H9 (cell line): ENCODE measurements at regions not wholly inside any gene's neighbourhood (a gene's known extent, or its start where the extent isn't known, plus 50 kb on each side); places are given as distances from the start of the nearest gene placed in this dataset.

Source experiments
- DNase-seq: peaks from one replicate; pipeline ENCODE4 v3.0.0-alpha.2; 2017
- H2AFZ ChIP-seq: one replicate; pipeline ENCODE4 v1.6.1; 2013; ENCODE audit warnings: mild to moderate bottlenecking, low read length, control low read depth, moderate library complexity
- H2AK5ac ChIP-seq: 2 replicates; pipeline ENCODE4 v1.6.1; 2013; ENCODE audit warnings: low read length, control low read depth, mixed read lengths; ENCODE audit not compliant: insufficient read length
- H2BK120ac ChIP-seq: one replicate; pipeline ENCODE4 v1.6.1; 2013; ENCODE audit warnings: low read depth, mild to moderate bottlenecking, low read length, control low read depth, inconsistent platforms; ENCODE audit not compliant: poor library complexity, severe bottlenecking
- H2BK12ac ChIP-seq: 2 replicates; pipeline ENCODE4 v1.6.1; 2013; ENCODE audit warnings: low read length, control low read depth, mixed read lengths, low read depth; ENCODE audit not compliant: insufficient read length
- H2BK15ac ChIP-seq: 2 replicates; pipeline ENCODE4 v1.6.1; 2013; ENCODE audit warnings: low read depth, low read length, control low read depth
- H2BK20ac ChIP-seq: one replicate; pipeline ENCODE4 v1.6.1; 2013; ENCODE audit warnings: low read depth, mild to moderate bottlenecking, low read length, control low read depth, inconsistent platforms; ENCODE audit not compliant: poor library complexity, severe bottlenecking
- H2BK5ac ChIP-seq: 2 replicates; pipeline ENCODE4 v1.6.1; 2013; ENCODE audit warnings: low read length, control low read depth, mixed read lengths; ENCODE audit not compliant: insufficient read length
- H3K14ac ChIP-seq: 2 replicates; pipeline ENCODE4 v1.6.1; 2013; ENCODE audit warnings: low read length, control low read depth; ENCODE audit not compliant: insufficient read depth
- H3K18ac ChIP-seq: 2 replicates; pipeline ENCODE4 v1.6.1; 2013; ENCODE audit warnings: low read depth, mild to moderate bottlenecking, mixed read lengths, low read length, control low read depth; ENCODE audit not compliant: insufficient read length
- H3K23ac ChIP-seq: 2 replicates; pipeline ENCODE4 v1.6.1; 2013; ENCODE audit warnings: low read length, control low read depth, mixed read lengths, low read depth; ENCODE audit not compliant: insufficient read length
- H3K23me2 ChIP-seq: 2 replicates; pipeline ENCODE4 v1.6.1; 2013; ENCODE audit warnings: low read depth, mild to moderate bottlenecking, mixed read lengths, low read length, control low read depth; ENCODE audit not compliant: insufficient read length, poor library complexity, severe bottlenecking
- H3K27ac ChIP-seq: 2 replicates; pipeline ENCODE4 v1.5.1; 2013; ENCODE audit warnings: low read length, control low read depth, mixed read lengths, low read depth; ENCODE audit not compliant: insufficient read length
- H3K27me3 ChIP-seq: 2 replicates; pipeline ENCODE4 v1.6.1; 2013; ENCODE audit warnings: low read length, control low read depth, inconsistent platforms; ENCODE audit not compliant: insufficient read depth
- H3K4ac ChIP-seq: 2 replicates; pipeline ENCODE4 v1.6.1; 2013; ENCODE audit warnings: low read depth, mild to moderate bottlenecking, control low read depth, inconsistent platforms, low read length, moderate library complexity
- H3K4me1 ChIP-seq: 2 replicates; pipeline ENCODE4 v1.6.1; 2013; ENCODE audit warnings: low read length, control low read depth, inconsistent platforms; ENCODE audit not compliant: insufficient read depth
- H3K4me2 ChIP-seq: 2 replicates; pipeline ENCODE4 v1.6.1; 2013; ENCODE audit warnings: low read length, control low read depth, mixed read lengths; ENCODE audit not compliant: insufficient read length, insufficient read depth
- H3K56ac ChIP-seq: 2 replicates; pipeline ENCODE4 v1.6.1; 2013; ENCODE audit warnings: low read depth, mild to moderate bottlenecking, mixed read lengths, low read length, control low read depth; ENCODE audit not compliant: insufficient read length
- H3K79me1 ChIP-seq: 2 replicates; pipeline ENCODE4 v1.6.1; 2013; ENCODE audit warnings: low read depth, mild to moderate bottlenecking, moderate library complexity, low read length, control low read depth, inconsistent platforms; ENCODE audit not compliant: insufficient read depth, poor library complexity, severe bottlenecking
- H3K79me2 ChIP-seq: 2 replicates; pipeline ENCODE4 v1.6.1; 2013; ENCODE audit warnings: low read length, control low read depth, inconsistent platforms; ENCODE audit not compliant: insufficient read depth
- H3K9ac ChIP-seq: 2 replicates; pipeline ENCODE4 v1.6.1; 2013; ENCODE audit warnings: low read length, control low read depth, mixed read lengths; ENCODE audit not compliant: insufficient read length; ENCODE audit errors: extremely low read depth
- H3K9me3 ChIP-seq: one replicate; pipeline ENCODE4 v1.6.1; 2013; ENCODE audit warnings: low read depth, low read length, inconsistent platforms; ENCODE audit not compliant: control insufficient read depth
- H3T11ph ChIP-seq: one replicate; pipeline ENCODE4 v1.6.1; 2013; ENCODE audit warnings: mild to moderate bottlenecking, low read length, control low read depth, inconsistent platforms
- H4K20me1 ChIP-seq: one replicate; pipeline ENCODE4 v1.6.1; 2013; ENCODE audit not compliant: control insufficient read depth, insufficient read length, insufficient read depth
- H4K5ac ChIP-seq: 2 replicates; pipeline ENCODE4 v1.6.1; 2013; ENCODE audit warnings: low read depth, mild to moderate bottlenecking, mixed read lengths, low read length, control low read depth; ENCODE audit not compliant: insufficient read length
- H4K8ac ChIP-seq: replicated peaks from 2 replicates; pipeline ENCODE4 v1.6.1; 2013; ENCODE audit warnings: low read length, control low read depth, mixed read lengths, low read depth; ENCODE audit not compliant: insufficient read length
- H4K91ac ChIP-seq: 2 replicates; pipeline ENCODE4 v1.6.1; 2013; ENCODE audit warnings: low read depth, mild to moderate bottlenecking, moderate library complexity, mixed read lengths, low read length, control low read depth; ENCODE audit not compliant: insufficient read length
- H3K27ac Mint-ChIP-seq, 3 experiments: 2 replicates in 2 of 3; 3 replicates in 1 of 3; pipeline ENCODE4 v1.8.0; 2020 to 2021; ENCODE audit warnings: mixed read lengths in 3 of 3, mild to moderate bottlenecking in 1 of 3, moderate library complexity in 1 of 3
- H3K27me3 Mint-ChIP-seq: 2 replicates; pipeline ENCODE4 v1.8.0; 2021; ENCODE audit warnings: low read depth, mild to moderate bottlenecking, moderate library complexity, mixed read lengths
- H3K36me3 Mint-ChIP-seq, 3 experiments: 2 replicates in 2 of 3; 3 replicates in 1 of 3; pipeline ENCODE4 v1.8.0; 2020 to 2021; ENCODE audit warnings: low read depth in 3 of 3, mixed read lengths in 3 of 3; ENCODE audit not compliant: insufficient read depth in 1 of 3
- H3K4me1 Mint-ChIP-seq, 2 experiments: 2 replicates each; pipeline ENCODE4 v1.8.0; 2020; ENCODE audit warnings: mixed read lengths in 2 of 2
- H3K4me3 Mint-ChIP-seq, 2 experiments: 2 replicates in 1 of 2; 3 replicates in 1 of 2; pipeline ENCODE4 v1.8.0; 2020 to 2021; ENCODE audit warnings: mild to moderate bottlenecking in 2 of 2, mixed read lengths in 2 of 2, moderate library complexity in 1 of 2
- H3K9me3 Mint-ChIP-seq, 2 experiments: 2 replicates in 1 of 2; 3 replicates in 1 of 2; pipeline ENCODE4 v1.8.0; 2020; ENCODE audit warnings: mild to moderate bottlenecking in 2 of 2, mixed read lengths in 2 of 2, moderate library complexity in 1 of 2
- TF ChIP-seq, protein P1 (sequence below): fragments of 200-600 bp; sonication (generic); conservative IDR thresholded peaks from 3 replicates; pipeline ENCODE4 v1.8.0; 2021; ENCODE audit warnings: antibody characterized with exemption, mild to moderate bottlenecking

GRCh38 chr10:20363684-20364083 is 533.4 kb downstream of the NEBL start:
- H3K27ac Mint-ChIP-seq: no peak overlapping the region
- no peak overlapping the region for H3K18ac ChIP-seq

More at GRCh38 chr10:20363684-20364083, 533.4 kb downstream of the NEBL start:
- peaks cover 7% of the 10 kb centered on the region for H3K9me3 ChIP-seq
- H3K9me3 Mint-ChIP-seq: peaks cover 9 to 35% of the 10 kb centered on the region in 2 experiments; a peak in 4 of 5 replicates
- H2BK20ac ChIP-seq: no peak overlapping the region
- no peak overlapping the region for H4K8ac ChIP-seq
- DNase-seq: no peak
- H3K23ac ChIP-seq: no peak overlapping the region
- no peak overlapping the region for H4K91ac ChIP-seq
- no peak overlapping the region for H3T11ph ChIP-seq
- H4K20me1 ChIP-seq: no peaks in the 10 kb centered on the region
- H3K79me2 ChIP-seq: no peaks in the 10 kb centered on the region
- no peak overlapping the region for H3K4me2 ChIP-seq
- no peaks in the 10 kb centered on the region for H3K27me3 ChIP-seq
- no peak overlapping the region for H2BK12ac ChIP-seq
- TF ChIP-seq, protein P1, sequence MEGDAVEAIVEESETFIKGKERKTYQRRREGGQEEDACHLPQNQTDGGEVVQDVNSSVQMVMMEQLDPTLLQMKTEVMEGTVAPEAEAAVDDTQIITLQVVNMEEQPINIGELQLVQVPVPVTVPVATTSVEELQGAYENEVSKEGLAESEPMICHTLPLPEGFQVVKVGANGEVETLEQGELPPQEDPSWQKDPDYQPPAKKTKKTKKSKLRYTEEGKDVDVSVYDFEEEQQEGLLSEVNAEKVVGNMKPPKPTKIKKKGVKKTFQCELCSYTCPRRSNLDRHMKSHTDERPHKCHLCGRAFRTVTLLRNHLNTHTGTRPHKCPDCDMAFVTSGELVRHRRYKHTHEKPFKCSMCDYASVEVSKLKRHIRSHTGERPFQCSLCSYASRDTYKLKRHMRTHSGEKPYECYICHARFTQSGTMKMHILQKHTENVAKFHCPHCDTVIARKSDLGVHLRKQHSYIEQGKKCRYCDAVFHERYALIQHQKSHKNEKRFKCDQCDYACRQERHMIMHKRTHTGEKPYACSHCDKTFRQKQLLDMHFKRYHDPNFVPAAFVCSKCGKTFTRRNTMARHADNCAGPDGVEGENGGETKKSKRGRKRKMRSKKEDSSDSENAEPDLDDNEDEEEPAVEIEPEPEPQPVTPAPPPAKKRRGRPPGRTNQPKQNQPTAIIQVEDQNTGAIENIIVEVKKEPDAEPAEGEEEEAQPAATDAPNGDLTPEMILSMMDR: no peak
- H3K4me1 ChIP-seq: no peaks in the 10 kb centered on the region
- H2AK5ac ChIP-seq: no peak overlapping the region
- H3K27ac ChIP-seq: no peak overlapping the region
- peaks cover 0 to 6% of the 10 kb centered on the region in 2 experiments; a peak in 2 of 4 replicates for H3K4me1 Mint-ChIP-seq
- H3K9ac ChIP-seq: no peak overlapping the region
- H2BK5ac ChIP-seq: no peak overlapping the region
- no peak overlapping the region for H2BK15ac ChIP-seq
- H3K79me1 ChIP-seq: no peaks in the 10 kb centered on the region
- no peaks in the 10 kb centered on the region for H3K23me2 ChIP-seq
- no peak overlapping the region for H2BK120ac ChIP-seq
- H3K27me3 Mint-ChIP-seq: no peaks in the 10 kb centered on the region
- H2AFZ ChIP-seq: no peak overlapping the region
- no peak overlapping the region for H3K4me3 Mint-ChIP-seq
- H3K56ac ChIP-seq: no peak overlapping the region
- peaks cover 22 to 31% (median 28%) of the 10 kb centered on the region in 3 experiments for H3K36me3 Mint-ChIP-seq
- no peak overlapping the region for H3K14ac ChIP-seq
- no peak overlapping the region for H4K5ac ChIP-seq
- no peak overlapping the region for H3K4ac ChIP-seq
